ENCODE measurements at regions not wholly inside any gene's neighbourhood (a gene's known extent, or its start where the extent isn't known, plus 50 kb on each side); places are given as distances from the start of the nearest gene placed in this dataset.

DNA sequence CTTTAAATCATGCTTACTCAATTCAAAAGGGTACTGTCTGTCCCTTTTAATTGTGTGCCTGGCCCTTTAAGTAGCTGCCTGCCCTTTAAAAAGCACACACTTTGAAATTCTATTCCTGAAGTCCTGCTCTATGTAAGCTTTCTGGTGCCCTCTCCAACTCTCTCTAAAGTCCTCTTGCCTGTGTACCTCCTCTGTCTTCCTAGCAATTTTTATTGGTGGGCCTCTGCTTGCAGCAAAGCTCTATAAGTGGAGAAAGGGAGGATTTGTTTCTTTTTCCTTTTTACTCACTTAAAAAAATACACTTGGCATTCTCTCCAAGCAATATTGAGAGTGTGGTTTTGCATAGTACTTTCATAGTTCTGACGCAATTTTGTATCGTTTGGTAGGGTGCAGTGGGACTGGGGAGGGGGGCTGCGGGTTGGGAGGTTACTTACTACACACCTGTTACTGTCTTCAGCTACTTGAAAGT is 135.4 kb downstream of the LMO4 start:
- Mint-ChIP-seq H3K9me3 (peaks cover 0 to 8% (median 2%) of the 10 kb centered on the region in 7 donors), H3K4me1 (no peaks in the 10 kb centered on the region), H3K27ac (no peak overlapping the region), H3K36me3 (no peaks in the 10 kb centered on the region), H3K4me3 (no peak overlapping the region), H3K27me3 (ENCODE audit: low read depth in 3 of 3) (no peaks in the 10 kb centered on the region)
- TF ChIP-seq, protein P1, sequence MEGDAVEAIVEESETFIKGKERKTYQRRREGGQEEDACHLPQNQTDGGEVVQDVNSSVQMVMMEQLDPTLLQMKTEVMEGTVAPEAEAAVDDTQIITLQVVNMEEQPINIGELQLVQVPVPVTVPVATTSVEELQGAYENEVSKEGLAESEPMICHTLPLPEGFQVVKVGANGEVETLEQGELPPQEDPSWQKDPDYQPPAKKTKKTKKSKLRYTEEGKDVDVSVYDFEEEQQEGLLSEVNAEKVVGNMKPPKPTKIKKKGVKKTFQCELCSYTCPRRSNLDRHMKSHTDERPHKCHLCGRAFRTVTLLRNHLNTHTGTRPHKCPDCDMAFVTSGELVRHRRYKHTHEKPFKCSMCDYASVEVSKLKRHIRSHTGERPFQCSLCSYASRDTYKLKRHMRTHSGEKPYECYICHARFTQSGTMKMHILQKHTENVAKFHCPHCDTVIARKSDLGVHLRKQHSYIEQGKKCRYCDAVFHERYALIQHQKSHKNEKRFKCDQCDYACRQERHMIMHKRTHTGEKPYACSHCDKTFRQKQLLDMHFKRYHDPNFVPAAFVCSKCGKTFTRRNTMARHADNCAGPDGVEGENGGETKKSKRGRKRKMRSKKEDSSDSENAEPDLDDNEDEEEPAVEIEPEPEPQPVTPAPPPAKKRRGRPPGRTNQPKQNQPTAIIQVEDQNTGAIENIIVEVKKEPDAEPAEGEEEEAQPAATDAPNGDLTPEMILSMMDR (IDR thresholded peaks at IDR 0.05): no peak
- no peaks in the 10 kb centered on the region for H3K4me1 ChIP-seq (ENCODE audit: control insufficient read depth in 1 of 2, insufficient read depth in 2 of 2, low read length in 2 of 2)
- H3K79me2 ChIP-seq (ENCODE audit: insufficient read depth, low read length): no peaks in the 10 kb centered on the region
- no peak overlapping the region for H3K4me2 ChIP-seq (replicated peaks; ENCODE audit: extremely low read depth, low read length, poor library complexity, severe bottlenecking)
- DNase-seq: no peak
- H3K4me3 ChIP-seq (replicated peaks in 1 of 3; ENCODE audit: low read depth in 2 of 3, low read length in 3 of 3): no peak overlapping the region
- H3K27me3 ChIP-seq (ENCODE audit: control insufficient read depth in 2 of 2, insufficient read depth in 2 of 2, low read length in 2 of 2): no peaks in the 10 kb centered on the region
- no peaks in the 10 kb centered on the region for H3K9me3 ChIP-seq (replicated peaks in 1 of 2; ENCODE audit: control insufficient read depth in 1 of 2, insufficient read depth in 1 of 2, low read length in 2 of 2)
- no peak overlapping the region for H3K27ac ChIP-seq (ENCODE audit: low read depth in 1 of 2, low read length in 2 of 2)
- no peaks in the 10 kb centered on the region for H4K20me1 ChIP-seq (ENCODE audit: insufficient read depth, low read length)
- no peak overlapping the region for H3K9ac ChIP-seq (ENCODE audit: insufficient read depth, low read length, poor library complexity, severe bottlenecking)
- H2AFZ ChIP-seq (ENCODE audit: insufficient read depth, low read depth, low read length, poor library complexity, severe bottlenecking): no peak overlapping the region
- WGBS (ENCODE audit: insufficient coverage): no CpG with 5 or more reads among the region's 3 CpGs
- intact Hi-C loops (cut with micrococcal nuclease): no loop called here
- no peaks in the 10 kb centered on the region for H3K36me3 ChIP-seq (replicated peaks in 1 of 2; ENCODE audit: control insufficient read depth in 1 of 2, insufficient read depth in 2 of 2, low read length in 2 of 2)

DNA sequence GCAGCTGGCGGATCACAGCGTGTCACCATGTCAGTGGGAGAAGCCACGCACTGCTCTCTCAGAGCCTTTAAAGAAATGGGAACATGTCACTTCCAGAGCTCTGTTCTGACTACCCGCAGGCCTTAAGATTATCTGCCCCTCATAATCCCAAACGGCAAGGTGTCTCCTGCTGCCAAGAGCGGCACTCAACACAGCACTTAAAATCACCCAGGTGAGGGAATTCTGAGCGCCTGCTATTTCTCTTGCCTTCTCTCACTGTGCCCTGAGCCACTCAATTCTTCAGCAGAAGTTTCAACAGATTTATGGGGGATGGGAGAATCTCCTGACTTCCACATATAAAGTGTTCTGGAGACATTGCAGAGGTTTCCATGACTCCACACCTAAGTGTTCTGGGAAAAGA is 137.9 kb downstream of the LMO4 start:
- no peak overlapping the region for H3K9ac ChIP-seq (ENCODE audit: insufficient read depth, low read length, poor library complexity, severe bottlenecking)
- H3K27me3 ChIP-seq (ENCODE audit: control insufficient read depth in 2 of 2, insufficient read depth in 2 of 2, low read length in 2 of 2): no peaks in the 10 kb centered on the region
- no peaks in the 10 kb centered on the region for H3K4me1 Mint-ChIP-seq
- H3K9me3 ChIP-seq (replicated peaks in 1 of 2; ENCODE audit: control insufficient read depth in 1 of 2, insufficient read depth in 1 of 2, low read length in 2 of 2): no peaks in the 10 kb centered on the region
- no peak overlapping the region for H3K4me3 Mint-ChIP-seq
- TF ChIP-seq, protein P1 (IDR thresholded peaks at IDR 0.05): no peak
- no peak overlapping the region for H2AFZ ChIP-seq (ENCODE audit: insufficient read depth, low read depth, low read length, poor library complexity, severe bottlenecking)
- no peak overlapping the region for H3K27ac ChIP-seq (ENCODE audit: low read depth in 1 of 2, low read length in 2 of 2)
- no peak overlapping the region for H3K4me2 ChIP-seq (replicated peaks; ENCODE audit: extremely low read depth, low read length, poor library complexity, severe bottlenecking)
- H3K36me3 ChIP-seq (replicated peaks in 1 of 2; ENCODE audit: control insufficient read depth in 1 of 2, insufficient read depth in 2 of 2, low read length in 2 of 2): no peaks in the 10 kb centered on the region
- 77% methylated on average over 3 of the region's 7 CpGs for WGBS (ENCODE audit: insufficient coverage)
- H3K27ac Mint-ChIP-seq: no peak overlapping the region
- intact Hi-C loops (cut with micrococcal nuclease): no loop called here
- H3K27me3 Mint-ChIP-seq (ENCODE audit: low read depth in 3 of 3): peaks cover 0 to 2% (median 1%) of the 10 kb centered on the region in 3 donors
- no peaks in the 10 kb centered on the region for H3K79me2 ChIP-seq (ENCODE audit: insufficient read depth, low read length)
- DNase-seq: no peak
- no peaks in the 10 kb centered on the region for H3K4me1 ChIP-seq (ENCODE audit: control insufficient read depth in 1 of 2, insufficient read depth in 2 of 2, low read length in 2 of 2)
- peaks cover 0 to 6% (median 2%) of the 10 kb centered on the region in 7 donors for H3K9me3 Mint-ChIP-seq
- H3K4me3 ChIP-seq (replicated peaks in 1 of 3; ENCODE audit: low read depth in 2 of 3, low read length in 3 of 3): no peak overlapping the region
- H4K20me1 ChIP-seq (ENCODE audit: insufficient read depth, low read length): no peaks in the 10 kb centered on the region
- no peaks in the 10 kb centered on the region for H3K36me3 Mint-ChIP-seq

Measured in CD14-positive monocyte (primary cell).